Breast epithelium (tissue), 4 donors: ENCODE measurements at regions not wholly inside any gene's neighbourhood (a gene's known extent, or its start where the extent isn't known, plus 50 kb on each side); places are given as distances from the start of the nearest gene placed in this dataset.

Experiments
- DNase-seq, 2 donors: peaks; one replicate each; pipeline ENCODE4 v3.0.0-alpha.2; 2019; ENCODE audit warnings: low spot score in 2 of 2
- H3K27ac ChIP-seq, 2 donors: fragments of 200-600 bp; sonication (generic) in 1 of 2; one replicate each; pipeline ENCODE4 v1.5.1; 2016 to 2019; ENCODE audit warnings: mild to moderate bottlenecking in 1 of 2
- H3K27me3 ChIP-seq, 2 donors: fragments of 200-600 bp; sonication (generic) in 1 of 2; one replicate each; pipeline versions ENCODE4 v1.5.1 to v1.6.0; 2017 to 2019; ENCODE audit warnings: control low read depth in 1 of 2, mild to moderate bottlenecking in 1 of 2
- H3K36me3 ChIP-seq: fragments of 200-600 bp; one replicate; pipeline ENCODE4 v1.5.1; 2019
- H3K4me1 ChIP-seq, 2 donors: fragments of 200-600 bp; sonication (generic); one replicate each; pipeline ENCODE4 v1.5.1; 2016 to 2019; ENCODE audit warnings: control low read depth in 1 of 2
- H3K4me3 ChIP-seq, 3 donors: fragments of 200-600 bp; sonication (generic); 1 replicate in 2 of 3; 2 replicates in 1 of 3; pipeline ENCODE4 v1.5.1; 2016 to 2019; ENCODE audit warnings: mild to moderate bottlenecking in 3 of 3, moderate library complexity in 2 of 3
- H3K9me3 ChIP-seq, 2 donors: fragments of 200-600 bp; sonication (generic) in 1 of 2; one replicate each; pipeline ENCODE4 v1.5.1; 2016 to 2019; ENCODE audit warnings: control low read depth in 1 of 2
- CTCF ChIP-seq, 3 donors: fragments of 450-650 bp; IDR thresholded peaks; one replicate each; pipeline ENCODE4 v1.5.1; 2016 to 2017; ENCODE audit warnings: antibody characterized with exemption in 3 of 3, mild to moderate bottlenecking in 3 of 3, moderate library complexity in 3 of 3
- POLR2A ChIP-seq: fragments of 450-650 bp; IDR thresholded peaks from one replicate; pipeline ENCODE4 v1.6.1; 2016; ENCODE audit warnings: antibody characterized with exemption, mild to moderate bottlenecking, moderate library complexity
- POLR2AphosphoS5 ChIP-seq, 3 donors: sonication (generic); formaldehyde crosslinking; IDR thresholded peaks; one replicate each; pipeline ENCODE4 v1.6.1; 2017; ENCODE audit warnings: antibody characterized with exemption in 3 of 3
- intact Hi-C: fragments of 100-400 bp; cut with DNase I; formaldehyde crosslinking; loops from one replicate; pipeline ENCODE4 v1.15.1; 2023; ENCODE audit warnings: low total_unique reads

GRCh38 chr13:73412933-73413332, 354.1 kb downstream of the KLF5 start:
- Histone ChIP-seq H3K27ac (no peak overlapping the region), H3K27me3 (no peaks in the 10 kb centered on the region), H3K4me3 (no peak overlapping the region), H3K4me1 (no peaks in the 10 kb centered on the region), H3K9me3 (no peaks in the 10 kb centered on the region), H3K36me3 (no peaks in the 10 kb centered on the region)
- no peak for TF ChIP-seq POLR2AphosphoS5 (IDR thresholded peaks at IDR 0.05)
- no peak for TF ChIP-seq CTCF (IDR thresholded peaks at IDR 0.05)
- TF ChIP-seq POLR2A: no peak
- intact Hi-C loops: no loop called here
- DNase-seq: no peak

GRCh38 chr13:73411067-73411809, 352.4 kb downstream of the KLF5 start:
- Histone ChIP-seq H3K36me3 (no peaks in the 10 kb centered on the region), H3K27me3 (no peaks in the 10 kb centered on the region), H3K9me3 (no peaks in the 10 kb centered on the region), H3K4me3 (no peak overlapping the region), H3K4me1 (no peaks in the 10 kb centered on the region), H3K27ac (no peak overlapping the region)
- intact Hi-C loops: no loop called here
- no peak for TF ChIP-seq CTCF (IDR thresholded peaks at IDR 0.05)
- no peak for TF ChIP-seq POLR2A
- TF ChIP-seq POLR2AphosphoS5 (IDR thresholded peaks at IDR 0.05): no peak
- DNase-seq: no peak

GRCh38 chr13:73406454-73406853, 347.6 kb downstream of the KLF5 start:
- Histone ChIP-seq H3K27me3 (no peaks in the 10 kb centered on the region), H3K4me1 (no peaks in the 10 kb centered on the region), H3K4me3 (no peak overlapping the region), H3K36me3 (no peaks in the 10 kb centered on the region), H3K9me3 (no peaks in the 10 kb centered on the region), H3K27ac (no peak overlapping the region)
- DNase-seq: no peak
- TF ChIP-seq POLR2AphosphoS5 (IDR thresholded peaks at IDR 0.05): no peak
- TF ChIP-seq POLR2A: no peak
- TF ChIP-seq CTCF (IDR thresholded peaks at IDR 0.05): no peak
- intact Hi-C loops: no loop called here

- no peak for DNase-seq
- TF ChIP-seq CTCF (IDR thresholded peaks at IDR 0.05) (no peak), POLR2A (no peak), POLR2AphosphoS5 (IDR thresholded peaks at IDR 0.05) (no peak)
Measured at GRCh38 chr13:73404581-73404980, 345.8 kb downstream of the KLF5 start.

GRCh38 chr13:73403355-73404120, 344.7 kb downstream of the KLF5 start:
- no peak overlapping the region for H3K4me3 ChIP-seq
- TF ChIP-seq CTCF (IDR thresholded peaks at IDR 0.05) (no peak), POLR2A (no peak), POLR2AphosphoS5 (IDR thresholded peaks at IDR 0.05) (no peak)
- no peak overlapping the region for H3K27ac ChIP-seq
- no peaks in the 10 kb centered on the region for H3K27me3 ChIP-seq
- no peak for DNase-seq
- H3K9me3 ChIP-seq: no peaks in the 10 kb centered on the region
- no peaks in the 10 kb centered on the region for H3K36me3 ChIP-seq
- intact Hi-C loops: no loop called here
- no peaks in the 10 kb centered on the region for H3K4me1 ChIP-seq

More at GRCh38 chr13:73404581-73404980, 345.8 kb downstream of the KLF5 start:
- Histone ChIP-seq H3K4me3 (no peak overlapping the region), H3K27ac (no peak overlapping the region), H3K27me3 (no peaks in the 10 kb centered on the region), H3K36me3 (no peaks in the 10 kb centered on the region), H3K4me1 (no peaks in the 10 kb centered on the region), H3K9me3 (no peaks in the 10 kb centered on the region)
- intact Hi-C loops: no loop called here
